ENCODE measurements at regions not wholly inside any gene's neighbourhood (a gene's known extent, or its start where the extent isn't known, plus 50 kb on each side); places are given as distances from the start of the nearest gene placed in this dataset.

DNA sequence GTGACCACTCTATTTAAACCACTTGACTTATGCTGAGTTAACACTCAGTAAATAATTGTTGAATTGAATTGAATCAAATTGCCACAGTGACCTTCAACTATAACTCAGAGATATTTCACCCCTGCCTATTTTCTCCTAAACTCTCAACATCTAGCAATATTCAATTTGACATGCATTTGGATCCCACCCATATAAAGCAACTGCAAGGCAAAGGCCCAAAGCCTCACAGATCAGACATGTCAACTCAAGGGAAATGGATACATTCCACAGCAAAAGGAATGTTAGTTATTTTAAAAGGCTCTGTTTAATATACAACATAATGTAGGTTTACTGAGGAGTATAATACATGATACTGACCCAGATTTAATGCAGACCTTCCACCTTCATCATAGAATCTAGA lies 107.4 kb downstream of the KCTD12 start:
- DNase-seq (ENCODE audit: insufficient read length, low spot score): no peak
- TF ChIP-seq POLR2A (IDR thresholded peaks at IDR 0.05; ENCODE audit: low read depth, low read length): no peak
- TF ChIP-seq POLR2AphosphoS5 (IDR thresholded peaks at IDR 0.05; ENCODE audit: low read depth, low read length): no peak
- TF ChIP-seq SPI1 (IDR thresholded peaks at IDR 0.05; ENCODE audit: low read depth, low read length): no peak
- TF ChIP-seq TAF1 (IDR thresholded peaks at IDR 0.05; ENCODE audit: low read depth, low read length): no peak
- no peak for TF ChIP-seq POU2F2 (IDR thresholded peaks at IDR 0.05; ENCODE audit: low read depth, low read length)
- no peak for TF ChIP-seq PAX5 (IDR thresholded peaks at IDR 0.05; ENCODE audit: insufficient read depth, low read length, severe bottlenecking)
- FAIRE-seq: no peak

DNA sequence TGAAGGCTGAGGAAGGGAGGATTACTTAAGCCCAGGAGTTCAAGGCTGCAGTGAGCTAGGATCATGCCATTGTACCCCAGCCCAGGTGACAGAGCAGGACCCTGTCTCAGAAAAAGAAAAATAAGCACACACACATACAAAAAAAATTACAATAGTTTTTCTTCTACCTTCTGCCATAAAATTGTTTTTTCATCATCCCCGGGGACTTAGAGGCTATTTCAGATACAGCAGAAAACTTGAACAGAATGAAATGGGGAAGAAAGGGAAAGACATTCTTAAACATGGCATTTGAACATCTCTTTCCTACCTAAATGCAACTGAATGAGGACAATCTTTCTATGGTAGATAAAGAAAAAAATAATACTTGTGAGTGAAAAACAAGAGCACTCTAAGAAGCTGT lies 109.1 kb downstream of the KCTD12 start:
- FAIRE-seq (no peak), DNase-seq (ENCODE audit: insufficient read length, low spot score) (no peak)
- TF ChIP-seq POU2F2 (IDR thresholded peaks at IDR 0.05; ENCODE audit: low read depth, low read length): no peak
- TF ChIP-seq TAF1 (IDR thresholded peaks at IDR 0.05; ENCODE audit: low read depth, low read length): no peak
- no peak for TF ChIP-seq POLR2AphosphoS5 (IDR thresholded peaks at IDR 0.05; ENCODE audit: low read depth, low read length)
- TF ChIP-seq PAX5 (IDR thresholded peaks at IDR 0.05; ENCODE audit: insufficient read depth, low read length, severe bottlenecking): no peak
- no peak for TF ChIP-seq SPI1 (IDR thresholded peaks at IDR 0.05; ENCODE audit: low read depth, low read length)
- TF ChIP-seq POLR2A (IDR thresholded peaks at IDR 0.05; ENCODE audit: low read depth, low read length): no peak

DNA sequence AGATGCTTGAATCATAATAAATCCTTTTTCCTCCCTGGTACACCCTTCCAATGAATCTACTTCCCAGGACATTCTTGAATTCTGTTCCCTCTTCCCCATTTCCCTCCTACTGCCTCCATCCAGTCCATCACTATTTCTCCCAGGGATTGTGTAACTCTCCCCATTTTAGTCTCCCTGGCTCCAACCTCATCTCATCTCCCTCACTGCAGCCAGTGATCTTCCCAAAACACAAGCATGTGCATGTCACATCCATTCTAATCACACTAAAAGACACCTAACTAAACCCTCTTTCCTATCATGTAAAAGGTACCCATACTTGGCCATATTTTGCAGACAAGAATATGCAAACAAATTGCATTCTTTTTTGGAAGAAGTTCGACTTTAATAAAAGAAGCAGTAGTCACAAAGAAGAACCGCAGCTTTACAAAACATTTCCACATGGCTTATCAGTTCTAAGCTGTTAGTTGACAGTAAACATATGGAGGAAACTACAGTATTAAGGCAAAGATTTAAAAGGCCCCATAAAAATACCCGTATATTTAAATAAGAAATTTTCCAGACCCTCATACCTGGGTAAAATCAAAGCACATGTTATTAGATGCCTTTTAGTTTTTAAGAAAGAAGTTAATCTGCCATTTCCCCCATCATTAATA lies 111.0 kb downstream of the KCTD12 start:
- no peak for FAIRE-seq
- no peak for TF ChIP-seq POLR2AphosphoS5 (IDR thresholded peaks at IDR 0.05; ENCODE audit: low read depth, low read length)
- TF ChIP-seq POU2F2 (IDR thresholded peaks at IDR 0.05; ENCODE audit: low read depth, low read length): no peak
- no peak for TF ChIP-seq POLR2A (IDR thresholded peaks at IDR 0.05; ENCODE audit: low read depth, low read length)
- no peak for TF ChIP-seq PAX5 (IDR thresholded peaks at IDR 0.05; ENCODE audit: insufficient read depth, low read length, severe bottlenecking)
- no peak for TF ChIP-seq SPI1 (IDR thresholded peaks at IDR 0.05; ENCODE audit: low read depth, low read length)
- TF ChIP-seq TAF1 (IDR thresholded peaks at IDR 0.05; ENCODE audit: low read depth, low read length): no peak
- DNase-seq (ENCODE audit: insufficient read length, low spot score): no peak

DNA sequence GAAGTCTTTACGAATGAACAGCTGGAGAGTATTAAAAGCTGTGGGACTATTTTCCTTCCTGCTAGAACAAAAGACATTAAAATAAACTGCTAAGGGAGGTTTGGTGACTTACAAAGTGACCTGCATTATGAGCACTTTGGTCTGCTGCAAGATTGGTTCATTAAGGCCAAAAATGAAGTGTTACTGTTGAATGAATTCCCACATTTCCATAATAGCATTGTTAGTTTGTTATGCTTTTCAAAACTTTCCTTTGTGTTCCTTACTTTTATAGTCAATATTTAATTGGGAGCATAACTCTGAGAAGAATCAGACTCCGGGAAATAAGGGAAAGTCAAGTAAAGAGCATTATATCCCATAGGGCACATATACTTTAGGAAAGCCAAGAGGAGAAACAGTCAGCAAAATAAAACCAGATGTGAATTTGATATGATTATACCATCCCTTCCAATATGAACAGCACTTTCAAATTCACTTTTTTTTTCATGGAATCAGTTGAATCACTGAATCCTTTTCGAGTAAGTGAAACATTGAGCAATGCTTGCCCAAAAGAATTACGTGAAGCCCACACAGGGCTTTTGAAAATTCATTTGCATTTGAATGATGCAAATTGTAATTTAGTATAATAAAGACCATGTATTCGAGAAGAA lies 112.6 kb downstream of the KCTD12 start:
- TF ChIP-seq POU2F2 (IDR thresholded peaks at IDR 0.05; ENCODE audit: low read depth, low read length) (no peak), TAF1 (IDR thresholded peaks at IDR 0.05; ENCODE audit: low read depth, low read length) (no peak), PAX5 (IDR thresholded peaks at IDR 0.05; ENCODE audit: insufficient read depth, low read length, severe bottlenecking) (no peak), POLR2A (IDR thresholded peaks at IDR 0.05; ENCODE audit: low read depth, low read length) (no peak), SPI1 (IDR thresholded peaks at IDR 0.05; ENCODE audit: low read depth, low read length) (no peak), POLR2AphosphoS5 (IDR thresholded peaks at IDR 0.05; ENCODE audit: low read depth, low read length) (no peak)
- FAIRE-seq (no peak), DNase-seq (ENCODE audit: insufficient read length, low spot score) (no peak)

DNA sequence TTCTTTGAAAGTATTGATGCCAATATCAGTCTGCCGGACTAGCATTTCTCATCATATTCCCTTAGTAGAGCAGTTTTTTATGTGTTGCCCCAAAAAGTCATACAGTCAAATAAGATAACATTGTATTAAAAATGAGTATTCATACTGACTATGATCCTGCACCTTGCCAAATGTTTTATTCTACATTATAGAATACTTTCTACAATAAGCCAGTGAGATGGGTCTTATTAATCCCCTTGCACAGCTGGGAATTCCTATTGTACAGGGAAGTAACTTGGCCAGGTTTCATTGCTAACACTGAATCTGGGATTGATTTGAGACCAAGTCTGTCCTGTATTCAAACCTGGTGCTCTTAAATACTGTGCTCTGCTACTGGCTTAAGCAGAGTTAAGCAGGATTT lies 114.0 kb downstream of the KCTD12 start:
- FAIRE-seq: no peak
- DNase-seq (ENCODE audit: insufficient read length, low spot score): no peak
- no peak for TF ChIP-seq SPI1 (IDR thresholded peaks at IDR 0.05; ENCODE audit: low read depth, low read length)
- no peak for TF ChIP-seq PAX5 (IDR thresholded peaks at IDR 0.05; ENCODE audit: insufficient read depth, low read length, severe bottlenecking)
- no peak for TF ChIP-seq POU2F2 (IDR thresholded peaks at IDR 0.05; ENCODE audit: low read depth, low read length)

DNA sequence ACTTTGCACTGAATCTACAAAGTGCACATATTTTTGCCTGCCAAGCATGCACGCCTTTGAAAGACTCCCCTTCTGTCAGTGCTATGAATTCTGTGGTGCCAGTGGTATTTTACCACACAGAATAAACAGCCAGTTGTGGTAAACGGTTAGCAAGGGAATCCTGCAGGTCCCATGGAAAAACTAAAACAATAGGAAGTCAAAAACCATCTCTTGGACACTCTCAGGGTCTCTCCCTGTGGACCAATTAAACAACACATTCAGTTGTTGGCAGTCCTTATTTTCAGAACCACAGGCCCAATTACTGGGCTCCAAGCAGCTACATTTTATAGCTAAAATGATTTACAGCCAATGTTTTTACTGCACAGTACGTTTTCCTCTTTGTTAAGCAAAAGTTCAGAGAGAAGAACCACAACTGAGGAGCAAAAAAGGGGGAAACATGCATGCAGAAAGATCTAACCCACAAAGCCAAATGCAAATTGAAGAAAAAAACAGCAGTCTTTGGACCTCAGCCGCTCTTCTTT lies 116.9 kb downstream of the KCTD12 start:
- DNase-seq (ENCODE audit: insufficient read length, low spot score) (no peak), FAIRE-seq (no peak)
- TF ChIP-seq POLR2A (IDR thresholded peaks at IDR 0.05; ENCODE audit: low read depth, low read length) (no peak), PAX5 (IDR thresholded peaks at IDR 0.05; ENCODE audit: insufficient read depth, low read length, severe bottlenecking) (no peak), POU2F2 (IDR thresholded peaks at IDR 0.05; ENCODE audit: low read depth, low read length) (no peak), SPI1 (IDR thresholded peaks at IDR 0.05; ENCODE audit: low read depth, low read length) (no peak), POLR2AphosphoS5 (IDR thresholded peaks at IDR 0.05; ENCODE audit: low read depth, low read length) (no peak), TAF1 (IDR thresholded peaks at IDR 0.05; ENCODE audit: low read depth, low read length) (no peak)

DNA sequence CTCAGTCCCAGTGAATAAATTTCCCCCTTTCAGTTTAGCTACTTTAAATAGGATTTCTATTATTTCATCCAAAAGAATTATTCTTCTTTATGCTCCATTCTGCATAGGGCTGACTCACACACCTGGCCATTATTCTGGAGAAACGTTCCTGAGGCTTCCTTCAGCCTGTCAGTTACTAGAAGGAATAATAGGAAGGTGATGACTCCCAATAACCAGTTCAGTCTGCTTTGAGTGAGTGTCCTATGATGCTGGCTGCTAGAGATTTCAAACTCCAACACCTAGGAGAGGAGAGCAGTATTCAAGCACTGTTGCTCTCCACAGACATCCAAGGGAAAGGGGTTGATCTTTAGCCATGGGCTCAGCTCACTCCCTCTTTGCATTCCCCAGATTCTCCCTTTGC lies 117.8 kb downstream of the KCTD12 start:
- no peak for FAIRE-seq
- no peak for DNase-seq (ENCODE audit: insufficient read length, low spot score)
- no peak for TF ChIP-seq POU2F2 (IDR thresholded peaks at IDR 0.05; ENCODE audit: low read depth, low read length)
- TF ChIP-seq POLR2A (IDR thresholded peaks at IDR 0.05; ENCODE audit: low read depth, low read length): no peak
- TF ChIP-seq TAF1 (IDR thresholded peaks at IDR 0.05; ENCODE audit: low read depth, low read length): no peak
- TF ChIP-seq SPI1 (IDR thresholded peaks at IDR 0.05; ENCODE audit: low read depth, low read length): no peak
- no peak for TF ChIP-seq POLR2AphosphoS5 (IDR thresholded peaks at IDR 0.05; ENCODE audit: low read depth, low read length)
- TF ChIP-seq PAX5 (IDR thresholded peaks at IDR 0.05; ENCODE audit: insufficient read depth, low read length, severe bottlenecking): no peak

DNA sequence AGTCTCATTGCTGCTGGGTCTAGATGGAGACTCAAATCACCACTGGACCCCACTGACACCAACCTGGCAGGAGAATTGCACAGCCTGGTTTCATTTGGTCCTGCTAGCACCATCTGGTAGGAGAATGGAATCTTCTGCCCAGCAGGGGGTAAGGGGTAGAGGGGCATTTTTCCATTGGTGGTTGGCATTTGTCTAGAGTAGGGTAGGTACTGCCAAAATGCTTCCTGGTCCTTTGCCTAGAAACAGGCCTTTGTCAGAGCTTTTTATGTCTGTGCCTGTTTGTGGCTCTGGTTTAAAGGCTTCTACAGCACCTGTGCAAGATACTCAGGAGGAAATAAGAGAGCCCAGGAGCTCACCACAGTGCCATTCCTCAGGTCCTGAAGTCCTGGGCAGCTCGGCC lies 121.3 kb downstream of the KCTD12 start:
- DNase-seq (ENCODE audit: insufficient read length, low spot score) (no peak), FAIRE-seq (no peak)
- TF ChIP-seq PAX5 (IDR thresholded peaks at IDR 0.05; ENCODE audit: insufficient read depth, low read length, severe bottlenecking) (no peak), TAF1 (IDR thresholded peaks at IDR 0.05; ENCODE audit: low read depth, low read length) (no peak), POLR2A (IDR thresholded peaks at IDR 0.05; ENCODE audit: low read depth, low read length) (no peak), POLR2AphosphoS5 (IDR thresholded peaks at IDR 0.05; ENCODE audit: low read depth, low read length) (no peak), POU2F2 (IDR thresholded peaks at IDR 0.05; ENCODE audit: low read depth, low read length) (no peak), SPI1 (IDR thresholded peaks at IDR 0.05; ENCODE audit: low read depth, low read length) (no peak)

DNA sequence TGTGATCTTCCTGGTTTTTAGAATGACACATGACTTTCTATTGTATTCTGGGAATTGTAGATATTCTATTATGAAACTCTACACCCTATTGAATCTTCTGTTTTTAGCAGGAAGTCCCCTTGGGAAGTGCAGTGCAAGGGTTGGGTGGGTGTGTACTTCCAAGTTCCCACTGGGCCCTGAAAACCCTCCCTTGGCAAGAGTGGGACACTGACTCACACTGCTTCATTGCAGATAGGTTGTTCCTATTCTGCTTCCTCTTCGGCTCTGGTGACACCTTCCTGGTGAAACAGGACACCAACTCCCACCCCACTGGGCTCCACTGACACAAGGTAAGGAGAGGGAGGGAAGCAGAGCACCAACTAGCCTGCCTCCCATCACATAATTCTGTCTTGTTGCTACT lies 121.8 kb downstream of the KCTD12 start:
- FAIRE-seq (no peak), DNase-seq (ENCODE audit: insufficient read length, low spot score) (no peak)
- TF ChIP-seq POU2F2 (IDR thresholded peaks at IDR 0.05; ENCODE audit: low read depth, low read length) (no peak), TAF1 (IDR thresholded peaks at IDR 0.05; ENCODE audit: low read depth, low read length) (no peak), POLR2AphosphoS5 (IDR thresholded peaks at IDR 0.05; ENCODE audit: low read depth, low read length) (no peak), PAX5 (IDR thresholded peaks at IDR 0.05; ENCODE audit: insufficient read depth, low read length, severe bottlenecking) (no peak), POLR2A (IDR thresholded peaks at IDR 0.05; ENCODE audit: low read depth, low read length) (no peak), SPI1 (IDR thresholded peaks at IDR 0.05; ENCODE audit: low read depth, low read length) (no peak)
